LNCAP (cell line): ENCODE measurements at regions not wholly inside any gene's neighbourhood (a gene's known extent, or its start where the extent isn't known, plus 50 kb on each side); places are given as distances from the start of the nearest gene placed in this dataset.

ENCODE experiments used
- TF ChIP-seq, protein P1 (sequence below): fragments of 450-650 bp; IDR thresholded peaks from 2 replicates; pipeline ENCODE4 v1.5.1; 2017; ENCODE audit warnings: mild to moderate bottlenecking

DNA sequence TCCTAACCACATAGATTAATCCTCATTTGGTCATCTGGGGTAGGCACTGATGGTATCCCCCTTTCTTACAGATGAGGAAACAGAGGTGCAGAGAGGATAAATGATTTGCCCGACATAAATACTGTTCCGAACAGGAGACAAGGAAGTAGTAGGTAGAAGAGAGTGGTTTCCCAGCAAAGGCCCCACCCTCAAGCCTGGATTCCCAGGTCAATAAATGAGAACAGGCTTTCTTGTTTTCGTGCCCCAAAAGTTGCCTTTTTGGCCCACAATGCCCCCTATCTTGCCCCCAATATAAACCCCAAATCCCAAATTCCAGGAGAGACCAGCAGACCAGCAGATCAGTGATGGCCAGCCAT, 125.5 kb upstream of the PRR20G start:
- TF ChIP-seq, protein P1, sequence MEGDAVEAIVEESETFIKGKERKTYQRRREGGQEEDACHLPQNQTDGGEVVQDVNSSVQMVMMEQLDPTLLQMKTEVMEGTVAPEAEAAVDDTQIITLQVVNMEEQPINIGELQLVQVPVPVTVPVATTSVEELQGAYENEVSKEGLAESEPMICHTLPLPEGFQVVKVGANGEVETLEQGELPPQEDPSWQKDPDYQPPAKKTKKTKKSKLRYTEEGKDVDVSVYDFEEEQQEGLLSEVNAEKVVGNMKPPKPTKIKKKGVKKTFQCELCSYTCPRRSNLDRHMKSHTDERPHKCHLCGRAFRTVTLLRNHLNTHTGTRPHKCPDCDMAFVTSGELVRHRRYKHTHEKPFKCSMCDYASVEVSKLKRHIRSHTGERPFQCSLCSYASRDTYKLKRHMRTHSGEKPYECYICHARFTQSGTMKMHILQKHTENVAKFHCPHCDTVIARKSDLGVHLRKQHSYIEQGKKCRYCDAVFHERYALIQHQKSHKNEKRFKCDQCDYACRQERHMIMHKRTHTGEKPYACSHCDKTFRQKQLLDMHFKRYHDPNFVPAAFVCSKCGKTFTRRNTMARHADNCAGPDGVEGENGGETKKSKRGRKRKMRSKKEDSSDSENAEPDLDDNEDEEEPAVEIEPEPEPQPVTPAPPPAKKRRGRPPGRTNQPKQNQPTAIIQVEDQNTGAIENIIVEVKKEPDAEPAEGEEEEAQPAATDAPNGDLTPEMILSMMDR, result no peak

DNA sequence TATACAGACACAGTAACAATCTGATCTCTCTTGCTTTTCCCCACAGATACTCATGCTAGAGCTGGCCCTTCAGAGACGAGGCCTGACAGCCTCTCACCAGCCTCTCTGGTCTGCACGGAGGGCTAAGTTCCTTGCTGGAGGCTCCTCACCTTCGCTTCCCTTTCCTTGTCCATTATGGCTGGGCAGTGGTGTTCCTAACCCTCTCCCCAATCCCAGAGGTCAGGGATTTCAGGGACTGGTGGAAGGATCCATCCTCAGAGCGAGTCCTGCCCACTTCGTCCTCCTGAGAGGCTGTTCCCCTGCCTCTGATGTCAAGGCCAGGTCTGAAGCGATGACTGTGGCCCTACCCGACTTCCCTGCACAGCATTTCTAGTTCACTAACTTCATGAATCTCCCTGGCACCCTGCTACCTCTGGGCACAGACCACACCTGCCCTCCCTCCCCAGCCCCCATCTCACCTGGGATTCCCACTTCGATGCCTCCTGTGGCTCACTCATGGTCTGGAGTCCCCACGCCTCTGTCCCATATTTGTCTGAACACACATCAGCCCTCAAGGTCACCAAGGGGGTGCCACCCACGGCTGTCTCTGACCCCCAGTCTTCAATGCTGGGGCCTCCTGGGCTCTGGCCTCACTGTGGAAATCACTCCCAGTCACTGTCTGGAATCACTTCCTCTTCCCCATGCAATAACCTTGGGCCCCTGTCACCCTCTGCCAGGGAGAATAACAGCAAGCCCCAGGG, 124.9 kb upstream of the PRR20G start:
- TF ChIP-seq, protein P1, result no peak

DNA sequence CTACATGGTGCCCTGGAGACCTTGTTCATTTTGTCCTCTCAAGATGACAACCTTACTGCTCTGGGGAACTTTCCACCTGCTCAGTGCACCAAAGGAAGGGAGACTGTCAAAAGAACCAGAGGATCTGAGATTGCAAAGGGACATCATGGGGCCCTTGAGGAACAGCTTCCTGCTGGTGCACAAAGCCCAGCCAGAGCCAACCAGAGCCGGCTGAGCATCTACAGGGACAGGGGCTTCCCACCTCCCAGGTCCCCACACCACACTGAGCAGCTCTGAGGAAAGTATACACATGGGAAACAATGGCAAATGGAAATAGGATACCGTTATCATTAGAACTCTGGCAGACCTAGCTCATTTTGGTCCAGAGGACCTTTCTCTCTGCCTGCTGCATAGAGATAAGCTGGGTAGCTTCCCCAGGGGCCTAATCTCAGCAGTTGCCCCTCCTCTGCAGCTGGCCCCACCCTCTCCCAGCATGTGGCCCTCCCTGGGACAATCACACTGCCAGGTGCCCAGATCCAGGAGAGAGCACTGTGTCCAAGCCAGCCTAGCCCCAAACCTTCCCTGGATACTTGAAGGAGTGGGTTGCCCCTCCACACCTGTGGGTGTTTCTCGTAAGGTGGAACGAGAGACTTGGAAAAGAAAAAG, 123.4 kb upstream of the PRR20G start:
- TF ChIP-seq, protein P1, result no peak

DNA sequence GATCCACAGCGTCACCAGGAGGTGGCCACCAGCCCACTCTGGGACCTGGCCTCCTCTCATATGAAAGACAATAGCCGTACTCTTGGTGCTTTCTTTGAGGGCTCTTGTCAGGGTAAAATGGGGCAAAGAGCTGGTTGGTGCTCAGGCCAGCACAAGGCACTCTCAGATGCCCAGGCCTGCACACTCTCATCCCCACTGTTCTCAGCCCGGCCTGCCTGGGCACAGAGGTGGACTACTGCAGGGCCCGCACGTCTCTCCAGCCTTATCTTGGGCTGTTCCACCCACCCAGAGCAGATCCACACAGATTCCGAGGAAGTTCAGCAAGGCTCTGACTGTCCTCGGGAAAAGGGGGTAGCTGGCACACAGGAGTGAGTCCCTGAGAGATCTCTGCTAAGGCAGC, 122.8 kb upstream of the PRR20G start:
- TF ChIP-seq, protein P1, result no peak

DNA sequence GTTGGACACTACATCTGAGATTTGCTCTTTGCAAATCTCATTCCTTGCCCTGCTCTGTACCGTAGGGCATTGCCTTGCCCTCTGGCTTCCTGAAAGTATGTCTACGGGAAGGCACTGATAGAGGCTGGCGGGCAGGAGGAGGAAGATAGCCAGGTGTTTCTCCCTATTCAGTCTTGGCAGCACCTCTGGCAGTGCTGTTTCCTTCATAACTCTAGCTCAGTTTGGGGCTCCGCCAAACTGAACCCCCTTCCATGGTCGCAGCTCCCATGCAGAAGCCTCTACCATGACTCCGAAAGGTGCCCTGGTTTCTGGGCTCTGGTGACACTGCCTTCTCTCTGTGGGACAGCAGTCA, 122.3 kb upstream of the PRR20G start:
- TF ChIP-seq, protein P1, result no peak

DNA sequence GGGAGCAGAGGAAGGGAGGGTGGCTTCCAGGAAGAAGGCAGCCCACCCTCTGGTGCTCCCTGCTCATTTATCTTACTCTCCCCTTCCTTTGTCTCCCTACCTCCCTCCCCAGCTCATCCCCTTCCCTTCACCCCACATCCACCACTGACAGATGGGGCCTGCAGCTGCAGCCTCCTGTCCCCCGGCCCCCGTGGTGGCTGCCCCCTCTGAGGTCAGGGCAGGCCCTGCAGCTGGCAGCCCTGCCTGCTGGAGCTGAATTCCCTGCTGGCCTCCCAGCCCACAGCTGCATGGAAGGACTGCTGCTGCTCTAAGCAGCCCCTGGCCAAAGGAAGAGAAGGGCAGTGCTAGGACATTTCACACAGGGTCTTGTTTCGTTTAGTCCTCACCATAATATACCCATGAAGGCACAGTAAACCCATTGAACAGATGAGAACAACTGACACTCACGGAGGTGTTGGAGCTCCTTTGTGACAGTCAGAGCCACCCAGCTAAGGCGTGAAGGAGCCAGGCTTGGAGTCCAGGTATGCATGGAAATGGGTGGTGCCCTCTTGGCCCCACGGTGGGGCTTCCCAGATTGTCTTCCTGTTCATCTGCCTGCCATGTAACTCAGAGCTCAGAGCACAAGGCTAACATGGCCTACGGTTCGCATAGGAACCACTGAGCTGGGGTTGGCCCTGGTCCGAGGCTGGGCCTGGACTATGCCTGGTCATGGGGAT, 121.7 kb upstream of the PRR20G start:
- TF ChIP-seq, protein P1, result no peak

DNA sequence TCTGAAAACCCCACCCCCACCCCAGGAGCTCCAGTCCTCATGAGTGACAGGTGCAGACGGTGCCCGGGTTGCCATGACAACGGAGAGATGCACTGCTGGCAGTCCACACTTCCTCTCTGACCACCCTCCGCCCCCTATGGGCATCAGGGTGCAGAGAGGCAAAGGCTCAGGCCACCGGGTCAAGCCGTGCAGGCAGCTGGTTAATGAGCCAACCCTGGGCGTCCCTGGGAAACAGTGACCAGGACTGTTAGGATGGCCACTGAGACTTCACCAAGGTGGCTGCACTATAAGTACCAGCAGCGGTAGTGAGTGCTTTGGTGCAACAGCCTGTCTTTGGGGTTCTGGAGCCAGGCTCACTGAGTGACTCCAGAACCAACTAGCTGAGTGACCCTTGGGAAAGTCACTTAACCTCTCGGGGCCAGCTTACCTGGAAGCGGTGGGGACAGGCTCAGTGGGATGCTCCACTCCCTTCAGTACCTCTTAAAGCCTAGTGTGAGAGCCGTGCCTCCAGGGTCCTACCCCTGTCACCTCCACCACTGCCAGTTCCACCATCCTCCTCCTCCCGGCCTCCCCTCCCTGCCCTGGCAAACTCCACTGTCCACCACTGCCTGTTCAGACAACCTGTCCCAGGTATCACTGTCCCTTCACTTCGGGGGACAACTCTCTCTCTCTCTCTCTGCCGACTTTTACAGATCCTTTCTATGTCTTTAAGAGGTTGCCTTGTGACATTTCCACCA, 121.0 kb upstream of the PRR20G start:
- TF ChIP-seq, protein P1, result no peak
